ENCODE measurements at regions not wholly inside any gene's neighbourhood (a gene's known extent, or its start where the extent isn't known, plus 50 kb on each side); places are given as distances from the start of the nearest gene placed in this dataset.
"Not testable (repeated sequence)": the region's sequence is repeated elsewhere in the genome, so short reads cannot be mapped to it uniquely, and the experiment has no call there.

DNA sequence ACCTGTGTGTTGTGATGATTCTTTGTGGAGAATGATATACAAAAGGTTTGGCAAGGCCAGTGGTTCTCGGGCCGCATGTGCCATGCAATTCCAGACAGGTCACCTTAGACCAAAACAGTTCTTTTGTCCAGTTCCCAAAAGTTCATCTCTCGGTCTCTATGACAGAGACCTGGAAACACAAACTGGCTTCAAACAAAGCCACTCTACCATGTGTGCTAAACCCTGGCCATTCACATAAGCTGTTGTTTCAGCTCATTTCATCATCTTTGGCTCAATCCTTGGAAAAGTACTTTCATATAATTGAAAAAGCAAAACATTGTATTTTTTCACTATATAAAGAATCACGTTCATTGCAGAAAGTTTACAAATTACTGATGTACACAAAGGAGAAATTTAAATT is 210.5 kb upstream of the SEMA6A start:
- DNase-seq, result no peak

DNA sequence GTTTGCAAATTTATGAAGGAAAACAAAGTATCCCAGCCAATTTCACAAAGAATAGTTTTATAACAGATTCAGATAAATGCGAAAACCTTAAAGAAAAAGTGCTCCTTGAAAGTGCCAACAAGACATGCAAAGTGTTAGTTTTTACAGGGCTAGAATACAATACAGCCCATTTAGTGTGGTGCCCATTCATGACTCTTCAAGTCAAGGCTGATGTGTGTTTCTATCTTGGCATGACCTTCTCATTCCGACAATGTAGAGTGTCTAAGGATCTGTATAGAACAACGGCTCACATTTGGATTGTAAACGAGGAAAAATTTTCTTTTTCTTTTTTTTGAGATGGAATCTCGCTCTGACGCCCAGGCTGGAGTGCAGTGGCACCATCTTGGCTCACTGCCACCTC is 205.2 kb upstream of the SEMA6A start:
- no peak for DNase-seq

GRCh38 chr5:116778651-116779280 is 204.1 kb upstream of the SEMA6A start:
- DNase-seq, result no peak

DNA sequence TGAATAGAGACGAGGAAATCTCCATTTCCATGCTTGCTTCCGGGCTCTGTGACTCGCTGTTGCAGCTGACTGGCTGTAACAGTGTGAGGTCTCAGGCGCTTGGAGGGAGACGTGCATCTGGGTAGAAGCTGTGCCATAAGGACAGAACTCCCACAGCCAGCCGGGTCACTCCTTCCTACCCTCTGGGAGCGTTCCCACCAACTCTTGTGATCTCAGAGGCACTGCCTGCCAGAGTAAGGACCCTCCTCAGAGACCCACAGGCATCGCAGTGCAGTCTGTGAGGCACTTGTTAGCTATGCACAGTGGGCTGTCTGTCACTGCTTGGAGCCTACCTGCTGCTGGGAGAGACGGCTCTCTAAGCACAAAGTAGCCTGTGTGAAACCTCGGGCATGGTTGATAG is 203.4 kb upstream of the SEMA6A start:
- DNase-seq, result no peak

DNA sequence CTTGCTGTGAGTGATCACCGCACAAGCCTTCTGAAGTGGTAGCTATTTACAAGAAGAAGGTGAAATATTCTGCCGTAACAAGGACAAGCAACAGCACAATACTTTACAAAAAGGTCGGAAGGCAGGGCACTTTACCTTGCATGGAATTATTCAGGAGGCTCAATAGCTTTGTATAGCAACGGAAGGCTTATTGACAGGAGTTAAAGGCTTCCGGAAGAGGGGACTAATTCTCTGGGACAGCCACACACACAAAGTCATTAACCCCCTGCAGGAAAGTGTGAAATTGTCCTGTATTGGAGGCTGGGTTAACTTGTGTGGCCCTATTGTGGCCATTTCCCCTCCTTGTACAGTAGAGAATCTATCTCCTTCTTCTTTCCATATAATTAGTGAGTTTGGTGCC is 199.3 kb upstream of the SEMA6A start:
- no peak for DNase-seq

DNA sequence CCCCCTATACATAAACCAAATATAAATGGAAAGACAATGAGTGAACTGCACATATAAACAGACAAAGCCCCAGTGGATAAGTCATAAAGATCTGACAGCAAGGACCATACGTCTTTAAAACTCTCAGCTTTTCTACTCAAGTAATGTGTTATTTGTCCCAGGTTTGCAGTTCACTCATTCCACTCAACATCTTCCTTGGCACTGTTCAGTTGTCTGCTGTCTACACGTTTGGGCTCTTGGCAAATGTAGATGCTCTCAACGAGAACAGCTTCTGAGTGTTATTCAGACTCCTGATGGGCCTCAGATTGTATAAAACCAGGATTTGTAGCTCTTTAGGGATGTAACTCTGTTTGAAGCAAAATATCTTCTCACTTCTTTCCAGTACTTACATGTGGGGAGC is 198.2 kb upstream of the SEMA6A start:
- DNase-seq, result no peak

- no peak for DNase-seq
Observed at GRCh38 chr5:116772152-116772501, 197.5 kb upstream of the SEMA6A start.

- DNase-seq, result no peak
Observed at GRCh38 chr5:116771466-116772151, 197.0 kb upstream of the SEMA6A start.

DNA sequence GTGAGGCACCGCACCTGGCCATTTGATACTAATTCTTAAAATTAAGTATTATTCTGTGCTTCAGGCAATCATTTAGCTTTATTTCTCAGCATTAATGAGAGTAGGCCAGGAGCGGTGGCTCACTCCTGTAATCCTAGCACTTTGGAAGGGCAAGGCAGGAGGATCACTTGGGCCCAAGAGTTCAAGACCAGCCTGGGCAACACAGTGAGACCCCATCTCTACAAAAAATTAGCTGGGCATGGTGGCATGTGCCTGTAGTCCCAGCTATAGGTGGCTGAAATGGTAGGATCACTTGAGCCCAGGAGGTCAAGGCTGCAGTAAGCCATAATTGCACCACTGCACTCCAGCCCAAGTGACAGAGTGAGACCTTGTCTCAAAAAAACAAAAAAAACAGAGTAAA is 195.3 kb upstream of the SEMA6A start:
- not testable (repeated sequence) for DNase-seq

DNA sequence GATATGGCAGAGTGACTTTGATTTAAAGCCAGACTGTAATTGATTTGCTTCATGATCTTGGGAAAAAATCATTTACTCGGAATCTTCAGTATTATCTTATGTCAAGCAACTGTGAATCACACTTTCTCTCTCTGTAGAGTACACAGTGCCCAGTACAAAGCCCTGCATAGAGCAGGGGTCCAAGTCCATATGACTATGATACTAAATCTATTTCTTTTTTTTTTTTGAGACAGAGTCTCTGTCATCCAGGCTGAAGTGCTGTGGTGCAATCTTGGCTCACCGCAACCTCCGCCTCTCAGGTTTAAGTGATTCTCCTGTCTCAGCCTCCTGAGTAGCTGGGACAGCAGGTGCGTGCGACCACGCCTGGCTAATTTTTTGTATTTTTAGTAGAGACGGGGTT is 194.8 kb upstream of the SEMA6A start:
- DNase-seq, result no peak

DNA sequence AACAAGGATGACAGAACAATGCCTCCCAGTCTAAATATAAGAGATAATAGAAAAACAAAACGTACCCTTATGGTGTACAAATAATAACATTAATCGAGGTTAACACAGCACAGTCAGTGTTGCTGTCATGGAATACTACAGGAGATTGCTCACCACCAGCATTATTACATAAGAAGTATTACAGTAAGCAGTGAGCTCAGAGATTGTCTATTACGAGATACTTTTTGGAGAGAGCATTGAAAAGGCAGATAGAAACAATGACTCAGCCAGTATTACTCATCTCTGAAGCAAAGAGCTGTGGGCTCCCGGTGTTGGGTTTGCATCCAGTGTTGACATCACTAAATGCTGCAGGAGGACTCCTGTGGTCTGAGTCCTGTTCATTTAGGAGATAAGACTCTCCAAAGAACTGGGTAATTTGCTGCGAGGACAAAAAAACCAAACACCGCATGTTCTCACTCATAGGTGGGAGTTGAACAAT is 191.9 kb upstream of the SEMA6A start:
- DNase-seq, result no peak

GRCh38 chr5:116765441-116765840 is 190.8 kb upstream of the SEMA6A start:
- DNase-seq, result no peak

- no peak for DNase-seq
Observed at GRCh38 chr5:116764941-116765340, 190.3 kb upstream of the SEMA6A start.

- no peak for DNase-seq
Observed at GRCh38 chr5:116763987-116764866, 189.6 kb upstream of the SEMA6A start.

DNA sequence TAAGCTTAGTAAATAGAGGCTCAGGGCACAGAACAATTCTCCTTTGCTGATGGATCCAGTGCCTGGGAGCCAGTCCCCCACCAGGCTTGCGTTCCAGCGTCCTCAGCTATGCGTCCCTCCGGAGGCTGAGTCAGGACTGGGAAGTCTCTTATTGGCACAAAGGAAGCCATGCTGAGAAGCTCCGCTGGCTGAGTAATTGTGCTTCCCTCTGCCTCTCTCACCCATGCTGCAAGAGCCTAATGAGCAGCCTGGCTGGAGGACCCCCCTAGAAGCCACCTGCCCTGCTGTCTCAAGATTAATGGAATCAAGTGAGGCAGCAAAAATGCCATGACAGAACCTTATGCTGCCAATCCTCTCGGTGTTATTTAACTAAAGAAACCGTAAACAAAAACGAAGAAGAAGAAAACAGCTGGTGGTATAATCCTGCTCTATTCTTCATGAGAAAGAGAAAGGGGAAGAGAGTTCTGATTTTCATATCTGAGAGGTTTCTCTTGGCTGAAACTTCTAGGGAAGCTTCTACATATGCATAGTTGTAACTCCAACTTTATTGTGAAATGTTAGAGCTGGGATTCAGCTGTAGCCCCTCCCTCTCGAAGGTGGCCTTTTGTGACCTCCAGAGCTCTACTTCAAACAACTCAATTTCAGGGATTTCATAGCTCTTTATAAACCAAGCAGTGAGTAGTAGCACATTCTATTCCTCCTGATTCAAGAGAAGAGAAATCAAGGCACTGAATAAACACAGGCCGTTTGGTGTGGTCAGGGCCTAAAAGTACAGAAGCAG is 185.4 kb upstream of the SEMA6A start:
- no peak for DNase-seq

DNA sequence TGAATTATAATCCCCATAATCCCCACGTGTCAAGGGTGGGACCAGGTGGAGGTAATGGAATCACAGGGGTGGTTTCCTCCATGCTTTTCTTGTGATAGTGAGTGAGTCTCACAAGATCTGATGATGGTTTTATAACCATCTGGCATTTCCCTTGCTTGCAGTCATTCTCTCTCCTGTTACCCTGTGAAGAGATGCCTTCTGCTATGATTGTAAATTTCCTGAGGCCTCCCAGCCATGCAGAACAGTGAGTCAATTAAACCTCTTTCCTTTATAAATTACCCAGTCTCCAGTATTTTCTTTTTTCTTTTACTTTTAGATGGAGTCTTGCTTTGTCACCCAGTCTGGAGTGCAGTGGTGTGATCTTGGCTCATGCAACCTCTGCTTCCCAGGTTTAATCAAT is 182.7 kb upstream of the SEMA6A start:
- DNase-seq, result no peak

- no peak for DNase-seq
Observed at GRCh38 chr5:116756531-116756930, 181.9 kb upstream of the SEMA6A start.

DNA sequence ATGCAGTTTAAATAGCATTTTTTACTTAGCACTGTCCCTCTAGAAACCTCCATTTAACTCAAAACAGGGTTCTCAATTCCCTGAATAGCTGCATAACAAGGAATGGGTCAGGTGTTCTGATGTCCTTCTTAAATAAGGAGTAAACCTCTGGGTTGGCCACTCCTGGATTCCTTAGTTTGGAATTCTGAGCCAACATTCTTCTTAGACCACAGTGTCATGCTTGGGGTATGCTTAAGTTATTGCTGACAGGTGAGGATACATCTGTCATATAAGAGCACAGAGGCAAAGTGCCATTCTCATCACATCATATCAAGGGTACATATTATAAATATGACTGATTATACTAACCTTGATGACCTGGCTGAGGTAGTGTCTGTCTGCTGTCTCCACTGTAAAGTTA is 179.9 kb upstream of the SEMA6A start:
- DNase-seq, result no peak

DNA sequence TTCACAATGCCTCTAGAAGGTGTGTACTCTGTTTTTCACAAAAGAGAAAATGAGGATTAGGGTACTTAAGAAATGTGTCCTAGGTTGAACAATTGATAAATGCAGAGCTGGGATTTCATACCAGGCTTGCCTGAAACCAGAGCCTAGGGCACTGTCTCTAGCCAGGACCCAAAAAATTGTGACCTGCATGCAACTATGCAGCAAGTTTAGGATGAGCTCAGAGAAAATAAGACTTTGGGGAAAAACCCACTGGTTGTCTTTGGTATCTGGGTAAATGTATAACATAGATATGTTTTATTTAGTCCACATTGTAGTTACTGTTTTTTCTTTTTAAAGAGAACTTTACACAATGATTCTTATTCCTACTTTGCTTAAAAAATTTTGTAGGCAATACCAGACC is 177.1 kb upstream of the SEMA6A start:
- no peak for DNase-seq

DNA sequence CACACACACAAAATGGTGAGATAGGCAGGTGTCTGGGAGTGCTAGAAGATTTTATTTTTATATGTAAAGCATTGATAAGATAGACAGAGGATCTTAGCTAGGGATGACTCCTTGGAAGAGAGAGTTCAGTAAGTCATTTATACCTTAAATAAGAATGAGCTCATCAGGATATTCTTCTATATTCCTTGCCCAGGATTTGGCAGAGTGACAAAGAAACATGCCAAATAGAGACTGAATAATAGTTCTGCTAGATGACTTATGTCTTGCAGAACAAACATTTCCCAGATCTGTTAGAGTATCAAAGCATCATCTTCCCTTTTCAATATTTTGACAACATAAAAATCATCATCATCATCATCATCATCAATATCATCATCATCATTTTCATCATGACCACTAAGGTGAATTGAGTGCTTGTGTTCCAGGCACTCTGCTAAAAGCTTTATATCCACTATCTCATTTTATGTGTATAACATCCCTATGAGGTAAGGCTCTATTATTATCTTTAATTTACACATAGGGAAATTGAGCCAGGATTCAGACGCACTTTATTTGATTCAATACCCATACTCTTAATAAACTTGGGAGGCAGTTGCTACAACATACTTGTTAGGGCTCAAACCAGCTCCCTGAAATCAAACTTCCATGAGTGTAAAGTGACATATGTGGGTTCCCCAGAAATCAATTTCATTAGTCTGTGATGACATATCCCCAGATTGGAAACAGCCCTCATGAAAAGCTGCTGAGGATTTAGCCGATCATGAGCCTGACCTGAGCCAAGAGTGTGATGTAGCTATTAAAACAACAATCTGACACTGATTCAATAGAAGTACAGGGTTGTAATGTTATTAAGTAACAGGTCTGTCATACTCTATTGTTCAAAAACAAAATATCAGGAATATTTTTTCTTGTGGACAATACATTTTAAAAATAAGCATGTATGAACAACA is 176.3 kb upstream of the SEMA6A start:
- no peak for DNase-seq

- no peak for DNase-seq
Observed at GRCh38 chr5:116747881-116748280, 173.3 kb upstream of the SEMA6A start.

- DNase-seq, result no peak
Observed at GRCh38 chr5:116746668-116747067, 172.0 kb upstream of the SEMA6A start.
